Endothelial cell of umbilical vein (primary cell): ENCODE measurements at regions not wholly inside any gene's neighbourhood (a gene's known extent, or its start where the extent isn't known, plus 50 kb on each side); places are given as distances from the start of the nearest gene placed in this dataset.

Experiments
- BruUV-seq: library from RNA; stranded (reverse); fragments of 400-500 nt; replicated peaks from 2 replicates; lab custom pipeline; 2021; lab: Mats Ljungman, UMichigan
- CTCF ChIA-PET: fragments of 300-600, 350-600 bp; sonication (Branson Sonifier 250); formaldehyde crosslinking; loops from one replicate; lab custom pipeline; 2021; ENCODE audit warnings: antibody characterized with exemption, inconsistent platforms; lab: Charles Lee
- POLR2A ChIA-PET: fragments of 300-600, 350-600 bp; sonication (Branson Sonifier 250); formaldehyde crosslinking; loops from one replicate; lab custom pipeline; 2021; ENCODE audit warnings: antibody characterized with exemption, inconsistent platforms; lab: Charles Lee
- DNase-seq: peaks from one replicate; pipeline ENCODE4 v3.0.0-alpha.2; 2011; ENCODE audit warnings: low read depth, low spot score
- FAIRE-seq: peaks from 2 replicates; lab custom pipeline; 2011; peaks lifted over from hg19 to GRCh38; lab: Jason Lieb, UNC
- H2AFZ ChIP-seq: 2 replicates; pipeline ENCODE4 v1.6.0; 2012; ENCODE audit warnings: low read depth, low read length, control low read depth, inconsistent platforms
- H3K27ac ChIP-seq: 2 replicates; pipeline ENCODE4 v1.5.1; 2011; ENCODE audit warnings: low read depth, mild to moderate bottlenecking, control low read depth, low read length, moderate library complexity; ENCODE audit not compliant: insufficient read depth
- H3K27me3 ChIP-seq, 2 experiments: 2 replicates each; pipeline versions ENCODE4 v1.6.0 to v1.6.1; 2011; ENCODE audit warnings: low read length in 2 of 2, mixed read lengths in 1 of 2; ENCODE audit not compliant: control insufficient read depth in 2 of 2, insufficient read depth in 2 of 2
- H3K36me3 ChIP-seq, 2 experiments: 2 replicates in 1 of 2; 3 replicates in 1 of 2; pipeline ENCODE4 v1.5.1; 2011; ENCODE audit warnings: low read length in 2 of 2, mild to moderate bottlenecking in 1 of 2, moderate library complexity in 1 of 2; ENCODE audit not compliant: control insufficient read depth in 2 of 2, insufficient read depth in 2 of 2; ENCODE audit errors: extremely low read depth in 1 of 2
- H3K4me1 ChIP-seq: 3 replicates; pipeline ENCODE4 v1.5.1; 2011; ENCODE audit warnings: mild to moderate bottlenecking, low read length; ENCODE audit not compliant: control insufficient read depth, insufficient read depth; ENCODE audit errors: extremely low read depth
- H3K4me2 ChIP-seq: 2 replicates; pipeline ENCODE4 v1.6.1; 2011; ENCODE audit warnings: low read length, control low read depth, mixed read lengths; ENCODE audit not compliant: insufficient read depth
- H3K4me3 ChIP-seq, 3 experiments: fragments of 200-600 bp in 1 of 3; sonication (generic), shearing (Covaris generic) in 1 of 3; replicated peaks in 1 of 3; 2 replicates each; pipeline ENCODE4 v1.5.1; 2011 to 2016; ENCODE audit warnings: control low read depth in 3 of 3, low read length in 3 of 3, mild to moderate bottlenecking in 2 of 3, inconsistent platforms in 1 of 3, low read depth in 1 of 3, moderate library complexity in 1 of 3; ENCODE audit not compliant: insufficient read depth in 1 of 3
- H3K79me2 ChIP-seq: 2 replicates; pipeline ENCODE4 v1.6.0; 2012; ENCODE audit warnings: low read length, inconsistent platforms; ENCODE audit not compliant: control insufficient read depth, insufficient read depth
- H3K9ac ChIP-seq: replicated peaks from 2 replicates; pipeline ENCODE3; 2011; ENCODE audit warnings: low read length, control low read depth; ENCODE audit not compliant: insufficient read depth; ENCODE audit errors: extremely low read depth
- H3K9me1 ChIP-seq: replicated peaks from 3 replicates; pipeline ENCODE4 v1.6.0; 2011; ENCODE audit warnings: mild to moderate bottlenecking, low read length; ENCODE audit not compliant: control insufficient read depth, insufficient read depth; ENCODE audit errors: extremely low read depth
- H3K9me3 ChIP-seq: replicated peaks from 2 replicates; pipeline ENCODE4 v1.5.1; 2012; ENCODE audit warnings: low read length, inconsistent platforms; ENCODE audit not compliant: control insufficient read depth, insufficient read depth
- H4K20me1 ChIP-seq: replicated peaks from 2 replicates; pipeline ENCODE3; 2011; ENCODE audit warnings: mild to moderate bottlenecking, low read length; ENCODE audit not compliant: control insufficient read depth, insufficient read depth; ENCODE audit errors: extremely low read depth
- FOS ChIP-seq: IDR thresholded peaks from 2 replicates; pipeline ENCODE4 v1.6.1; 2011; ENCODE audit warnings: mild to moderate bottlenecking, low read length, moderate library complexity, borderline replicate concordance; ENCODE audit not compliant: insufficient read depth
- GATA2 ChIP-seq: IDR thresholded peaks from 2 replicates; pipeline ENCODE4 v1.7.0; 2011; ENCODE audit warnings: low read depth, mild to moderate bottlenecking, moderate library complexity, mixed read lengths, low read length; ENCODE audit not compliant: insufficient read length, insufficient read depth
- JUN ChIP-seq: IDR thresholded peaks from 2 replicates; pipeline ENCODE4 v1.6.1; 2011; ENCODE audit warnings: borderline replicate concordance, low read depth; ENCODE audit not compliant: insufficient read length, insufficient read depth
- dilution Hi-C: fragments of 300-500 bp; cut with MboI; formaldehyde crosslinking; loops from one replicate; pipeline ENCODE4 v1.15.0; 2019; ENCODE audit warnings: low sequenced_read_pairs; ENCODE audit not compliant: extremely low pct_ligation_motif_present
- intact Hi-C: fragments of 100-400 bp; cut with micrococcal nuclease; formaldehyde crosslinking; loops from one replicate; pipeline ENCODE4 v1.10.0; 2022
- TF ChIP-seq, protein P1 (sequence below), 2 donors: IDR thresholded peaks; 1 replicate in 1 of 2; 2 replicates in 1 of 2; pipeline ENCODE4 v1.5.1; 2011; ENCODE audit warnings: low read length in 2 of 2, mild to moderate bottlenecking in 2 of 2, moderate library complexity in 2 of 2, control low read depth in 1 of 2, inconsistent platforms in 1 of 2, low read depth in 1 of 2; ENCODE audit not compliant: insufficient read depth in 1 of 2; ENCODE audit errors: extremely low read depth in 1 of 2

DNA sequence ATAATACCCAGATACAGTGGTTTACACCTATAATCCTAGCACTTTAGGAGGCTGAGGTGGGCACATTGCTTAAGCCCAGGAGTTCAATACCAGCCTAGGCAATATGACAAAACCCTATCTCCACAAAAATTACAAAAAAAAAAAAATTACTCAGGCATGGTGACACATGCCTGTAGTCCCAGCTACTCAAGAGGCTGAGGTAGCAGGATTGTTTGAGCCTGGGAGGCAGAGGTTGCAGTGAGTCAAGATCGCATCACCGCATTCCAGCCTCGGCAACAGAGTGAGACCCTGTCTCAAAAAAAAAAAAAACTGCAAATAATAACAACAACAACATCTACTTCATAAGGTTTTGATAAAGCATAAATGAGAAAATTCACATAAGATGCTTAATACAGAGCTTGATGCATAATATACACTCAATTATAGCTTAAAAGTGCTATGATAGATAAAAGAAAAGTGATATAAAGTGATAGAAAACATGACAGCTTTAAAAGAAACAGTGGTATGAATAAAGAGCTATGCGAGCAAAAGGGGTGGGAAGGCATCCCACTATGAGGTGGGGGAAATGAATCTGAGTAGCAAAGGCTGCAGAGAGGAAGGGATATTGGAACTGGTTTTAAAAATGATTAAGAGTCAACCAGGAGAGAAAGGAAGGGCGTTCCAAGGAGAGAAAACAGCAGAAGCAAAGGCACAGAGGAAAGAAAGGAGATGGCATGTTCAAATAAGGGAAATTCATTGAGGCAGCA is 197.6 kb downstream of the KIF18A start:
- intact Hi-C loops, result no loop called here
- Histone ChIP-seq H3K27ac (no peak overlapping the region), H3K4me3 (no peak overlapping the region)

DNA sequence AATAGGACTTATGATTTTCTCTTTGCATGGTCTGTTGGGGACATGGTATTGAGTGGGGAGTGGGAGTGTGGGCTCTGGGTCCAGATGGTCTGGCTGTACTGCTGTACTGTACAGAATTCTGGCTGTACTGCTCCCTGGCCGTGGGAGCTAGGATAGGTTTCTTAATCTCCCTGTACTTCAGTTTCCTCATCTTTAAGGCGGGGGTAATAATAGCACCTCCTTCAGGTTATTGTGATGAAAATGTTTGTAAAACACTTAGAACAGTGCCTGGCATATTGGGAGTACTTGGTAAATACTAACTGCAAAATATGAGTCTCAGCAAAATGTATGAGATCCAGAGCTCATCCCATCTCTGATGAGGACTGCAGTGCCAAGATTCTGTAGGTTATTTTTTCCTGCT is 198.6 kb downstream of the KIF18A start:
- Histone ChIP-seq H2AFZ (no peak overlapping the region), H3K9ac (no peak overlapping the region), H3K27ac (no peak overlapping the region), H3K4me3 (no peak overlapping the region), H3K27me3 (no peaks in the 10 kb centered on the region), H3K9me3 (no peaks in the 10 kb centered on the region), H3K79me2 (no peaks in the 10 kb centered on the region), H4K20me1 (no peaks in the 10 kb centered on the region), H3K4me1 (peaks cover 10% of the 10 kb centered on the region), H3K36me3 (no peaks in the 10 kb centered on the region), H3K4me2 (no peak overlapping the region), H3K9me1 (no peaks in the 10 kb centered on the region)
- CTCF ChIA-PET, result interaction anchor here (1.6 kb wide), 1 partner anchor 12 kb away, joined by 3 read pairs; no protein-coding TSS in a partner anchor
- DNase-seq, result no peak
- intact Hi-C loops (no loop called here), dilution Hi-C loops (no loop called here)
- BruUV-seq, result no TSS peak
- TF ChIP-seq, protein P1, sequence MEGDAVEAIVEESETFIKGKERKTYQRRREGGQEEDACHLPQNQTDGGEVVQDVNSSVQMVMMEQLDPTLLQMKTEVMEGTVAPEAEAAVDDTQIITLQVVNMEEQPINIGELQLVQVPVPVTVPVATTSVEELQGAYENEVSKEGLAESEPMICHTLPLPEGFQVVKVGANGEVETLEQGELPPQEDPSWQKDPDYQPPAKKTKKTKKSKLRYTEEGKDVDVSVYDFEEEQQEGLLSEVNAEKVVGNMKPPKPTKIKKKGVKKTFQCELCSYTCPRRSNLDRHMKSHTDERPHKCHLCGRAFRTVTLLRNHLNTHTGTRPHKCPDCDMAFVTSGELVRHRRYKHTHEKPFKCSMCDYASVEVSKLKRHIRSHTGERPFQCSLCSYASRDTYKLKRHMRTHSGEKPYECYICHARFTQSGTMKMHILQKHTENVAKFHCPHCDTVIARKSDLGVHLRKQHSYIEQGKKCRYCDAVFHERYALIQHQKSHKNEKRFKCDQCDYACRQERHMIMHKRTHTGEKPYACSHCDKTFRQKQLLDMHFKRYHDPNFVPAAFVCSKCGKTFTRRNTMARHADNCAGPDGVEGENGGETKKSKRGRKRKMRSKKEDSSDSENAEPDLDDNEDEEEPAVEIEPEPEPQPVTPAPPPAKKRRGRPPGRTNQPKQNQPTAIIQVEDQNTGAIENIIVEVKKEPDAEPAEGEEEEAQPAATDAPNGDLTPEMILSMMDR (IDR thresholded peaks at IDR 0.05; ENCODE audit: extremely low read depth in 1 of 2, insufficient read depth in 1 of 2, low read depth in 1 of 2, low read length in 2 of 2), result no peak
- POLR2A ChIA-PET, result no interaction called here
- no peak for FAIRE-seq

More for the DNA sequence above, 197.6 kb downstream of the KIF18A start:
- dilution Hi-C loops, result no loop called here
- ChIA-PET CTCF (interaction anchor here (0.8 to 1.6 kb wide), 5 partner anchors 8 to 71 kb away, joined by 3 to 4 read pairs (median 3); no protein-coding TSS in a partner anchor), POLR2A (no interaction called here)
- BruUV-seq, result no TSS peak
- DNase-seq, result peak; percentile 29
- Histone ChIP-seq H3K36me3 (no peaks in the 10 kb centered on the region), H2AFZ (no peak overlapping the region), H3K9ac (no peak overlapping the region), H3K4me1 (peaks cover 4% of the 10 kb centered on the region), H4K20me1 (no peaks in the 10 kb centered on the region), H3K79me2 (no peaks in the 10 kb centered on the region), H3K9me1 (no peaks in the 10 kb centered on the region), H3K27me3 (no peaks in the 10 kb centered on the region), H3K4me2 (no peak overlapping the region), H3K9me3 (no peaks in the 10 kb centered on the region)
- FAIRE-seq, result no peak
- TF ChIP-seq JUN, result peak; percentile 2
- peak; percentile 87 for TF ChIP-seq FOS
- TF ChIP-seq, protein P1 (IDR thresholded peaks at IDR 0.05; ENCODE audit: extremely low read depth in 1 of 2, insufficient read depth in 1 of 2, low read depth in 1 of 2, low read length in 2 of 2), result no peak
- TF ChIP-seq GATA2, result peak; percentile 15
